OCI-LY3 (cell line): ENCODE measurements at regions not wholly inside any gene's neighbourhood (a gene's known extent, or its start where the extent isn't known, plus 50 kb on each side); places are given as distances from the start of the nearest gene placed in this dataset.

ENCODE experiments used
- H2AFZ ChIP-seq: fragments of 200-600, 300-600 bp; shearing (Covaris generic); 2 replicates; pipeline ENCODE4 v1.6.0; 2014; ENCODE audit warnings: antibody characterized with exemption, low read depth, low read length
- H3K27ac ChIP-seq: fragments of 200-600, 300-600 bp; sonication (generic); 2 replicates; pipeline ENCODE4 v1.5.1; 2014; ENCODE audit warnings: mild to moderate bottlenecking, low read length, moderate library complexity, mixed read lengths
- H3K27me3 ChIP-seq: fragments of 200-600, 300-600 bp; sonication (generic); 2 replicates; pipeline ENCODE4 v1.6.1; 2014; ENCODE audit warnings: low read depth, low read length, mixed read lengths
- H3K36me3 ChIP-seq: fragments of 200-600, 300-600 bp; sonication (generic); replicated peaks from 2 replicates; pipeline ENCODE3; 2014; ENCODE audit warnings: low read depth, low read length, mixed read lengths
- H3K4me1 ChIP-seq: fragments of 300-600, 200-600 bp; sonication (generic); 2 replicates; pipeline ENCODE4 v1.6.1; 2014; ENCODE audit warnings: low read length, mixed read lengths
- H3K4me2 ChIP-seq: fragments of 200-600, 300-600 bp; sonication (generic); 2 replicates; pipeline ENCODE4 v1.6.1; 2014; ENCODE audit warnings: low read length, mixed read lengths
- H3K4me3 ChIP-seq: fragments of 300-600, 200-600 bp; sonication (generic); 2 replicates; pipeline ENCODE4 v1.5.1; 2014; ENCODE audit warnings: antibody characterized with exemption, mild to moderate bottlenecking, low read length, moderate library complexity
- H3K79me2 ChIP-seq: fragments of 300-600, 200-600 bp; shearing (Covaris generic); 2 replicates; pipeline ENCODE4 v1.6.1; 2014; ENCODE audit warnings: mild to moderate bottlenecking, low read length, mixed read lengths
- H3K9ac ChIP-seq: fragments of 300-600, 200-600 bp; shearing (Covaris generic); 2 replicates; pipeline ENCODE4 v1.6.0; 2014; ENCODE audit warnings: mild to moderate bottlenecking, low read length, moderate library complexity
- H3K9me3 ChIP-seq: fragments of 200-600, 300-600 bp; shearing (Covaris generic); 2 replicates; pipeline ENCODE4 v1.6.1; 2014; ENCODE audit warnings: low read length, mixed read lengths; ENCODE audit not compliant: insufficient read depth
- H4K20me1 ChIP-seq: fragments of 200-600, 300-600 bp; sonication (generic); 2 replicates; pipeline ENCODE4 v1.6.1; 2016; ENCODE audit warnings: low read length, mixed read lengths; ENCODE audit not compliant: insufficient read depth
- EZH2phosphoT487 ChIP-seq: fragments of 200-600 bp; shearing (Covaris generic); IDR thresholded peaks from 2 replicates; pipeline ENCODE4 v1.6.1; 2018; ENCODE audit warnings: antibody characterized with exemption, mixed run types, low read depth
- TF ChIP-seq, protein P1 (sequence below): fragments of 200-600, 300-600 bp; sonication (generic); IDR thresholded peaks from 2 replicates; pipeline ENCODE4 v1.5.1; 2014; ENCODE audit warnings: antibody characterized with exemption, low read length, low read depth

DNA sequence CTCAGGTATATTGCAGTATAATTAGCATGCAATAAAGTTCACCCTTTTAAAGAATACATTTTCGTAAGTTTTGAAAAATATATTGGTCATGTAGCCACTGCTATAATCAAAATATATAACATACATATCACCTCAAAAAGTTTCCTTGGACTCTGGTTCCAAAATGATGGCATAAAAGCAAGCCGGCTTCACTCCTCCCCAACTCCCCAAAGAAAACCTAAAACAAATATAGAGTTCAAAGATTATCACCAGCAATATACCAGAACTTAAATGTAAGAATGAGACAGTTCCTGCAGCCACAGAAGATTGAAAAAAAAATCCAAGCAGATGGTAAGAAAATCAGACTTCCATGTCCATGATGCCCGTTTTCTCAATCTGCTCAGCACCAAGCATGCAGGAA is 104.3 kb downstream of the APIP start:
- H3K27me3 ChIP-seq = peaks cover 21% of the 10 kb centered on the region; the same call in 1 of the 2 replicates
- no peaks in the 10 kb centered on the region for H3K79me2 ChIP-seq
- H4K20me1 ChIP-seq = no peaks in the 10 kb centered on the region
- no peak overlapping the region for H3K9ac ChIP-seq
- H3K9me3 ChIP-seq = peaks cover 19% of the 10 kb centered on the region; the same call in 1 of the 2 replicates
- H3K4me1 ChIP-seq = no peaks in the 10 kb centered on the region
- H3K4me3 ChIP-seq = no peak overlapping the region
- H3K36me3 ChIP-seq = peaks cover 8% of the 10 kb centered on the region
- no peak overlapping the region for H3K4me2 ChIP-seq
- H3K27ac ChIP-seq = no peak overlapping the region
- no peak overlapping the region for H2AFZ ChIP-seq
- TF ChIP-seq EZH2phosphoT487 = no peak
- TF ChIP-seq, protein P1, sequence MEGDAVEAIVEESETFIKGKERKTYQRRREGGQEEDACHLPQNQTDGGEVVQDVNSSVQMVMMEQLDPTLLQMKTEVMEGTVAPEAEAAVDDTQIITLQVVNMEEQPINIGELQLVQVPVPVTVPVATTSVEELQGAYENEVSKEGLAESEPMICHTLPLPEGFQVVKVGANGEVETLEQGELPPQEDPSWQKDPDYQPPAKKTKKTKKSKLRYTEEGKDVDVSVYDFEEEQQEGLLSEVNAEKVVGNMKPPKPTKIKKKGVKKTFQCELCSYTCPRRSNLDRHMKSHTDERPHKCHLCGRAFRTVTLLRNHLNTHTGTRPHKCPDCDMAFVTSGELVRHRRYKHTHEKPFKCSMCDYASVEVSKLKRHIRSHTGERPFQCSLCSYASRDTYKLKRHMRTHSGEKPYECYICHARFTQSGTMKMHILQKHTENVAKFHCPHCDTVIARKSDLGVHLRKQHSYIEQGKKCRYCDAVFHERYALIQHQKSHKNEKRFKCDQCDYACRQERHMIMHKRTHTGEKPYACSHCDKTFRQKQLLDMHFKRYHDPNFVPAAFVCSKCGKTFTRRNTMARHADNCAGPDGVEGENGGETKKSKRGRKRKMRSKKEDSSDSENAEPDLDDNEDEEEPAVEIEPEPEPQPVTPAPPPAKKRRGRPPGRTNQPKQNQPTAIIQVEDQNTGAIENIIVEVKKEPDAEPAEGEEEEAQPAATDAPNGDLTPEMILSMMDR = no peak

DNA sequence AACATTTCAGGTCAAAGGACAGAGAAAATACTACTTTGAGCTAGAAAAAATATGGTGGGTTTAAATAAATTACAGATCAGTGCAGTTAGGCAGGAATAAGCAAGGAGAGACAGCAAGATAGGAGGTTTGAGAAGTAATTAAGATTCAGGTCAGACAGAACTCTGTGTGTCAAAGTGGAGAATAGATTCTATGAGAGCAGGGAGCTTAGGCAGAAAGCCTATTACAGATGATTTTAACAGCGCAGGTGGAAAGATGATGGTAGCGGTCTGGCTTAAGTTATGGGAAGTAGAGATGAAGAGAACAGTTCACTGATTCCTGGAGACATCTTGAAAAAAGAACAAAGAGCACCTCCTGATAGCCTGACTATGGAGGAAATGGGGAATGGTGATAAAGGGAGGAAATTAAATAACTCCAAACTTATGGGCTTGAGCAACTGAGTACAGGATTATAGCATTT is 106.0 kb downstream of the APIP start:
- H3K4me3 ChIP-seq = no peak overlapping the region
- H3K27ac ChIP-seq = no peak overlapping the region
- H3K79me2 ChIP-seq = no peaks in the 10 kb centered on the region
- H3K4me1 ChIP-seq = no peaks in the 10 kb centered on the region
- H3K9ac ChIP-seq = no peak overlapping the region
- H3K27me3 ChIP-seq = peaks cover 21% of the 10 kb centered on the region; the same call in 1 of the 2 replicates
- no peak overlapping the region for H2AFZ ChIP-seq
- no peak for TF ChIP-seq EZH2phosphoT487
- TF ChIP-seq, protein P1 = no peak
- H3K36me3 ChIP-seq = peaks cover 8% of the 10 kb centered on the region
- H3K9me3 ChIP-seq = peaks cover 19% of the 10 kb centered on the region; the same call in 1 of the 2 replicates
- H3K4me2 ChIP-seq = no peak overlapping the region
- no peaks in the 10 kb centered on the region for H4K20me1 ChIP-seq

DNA sequence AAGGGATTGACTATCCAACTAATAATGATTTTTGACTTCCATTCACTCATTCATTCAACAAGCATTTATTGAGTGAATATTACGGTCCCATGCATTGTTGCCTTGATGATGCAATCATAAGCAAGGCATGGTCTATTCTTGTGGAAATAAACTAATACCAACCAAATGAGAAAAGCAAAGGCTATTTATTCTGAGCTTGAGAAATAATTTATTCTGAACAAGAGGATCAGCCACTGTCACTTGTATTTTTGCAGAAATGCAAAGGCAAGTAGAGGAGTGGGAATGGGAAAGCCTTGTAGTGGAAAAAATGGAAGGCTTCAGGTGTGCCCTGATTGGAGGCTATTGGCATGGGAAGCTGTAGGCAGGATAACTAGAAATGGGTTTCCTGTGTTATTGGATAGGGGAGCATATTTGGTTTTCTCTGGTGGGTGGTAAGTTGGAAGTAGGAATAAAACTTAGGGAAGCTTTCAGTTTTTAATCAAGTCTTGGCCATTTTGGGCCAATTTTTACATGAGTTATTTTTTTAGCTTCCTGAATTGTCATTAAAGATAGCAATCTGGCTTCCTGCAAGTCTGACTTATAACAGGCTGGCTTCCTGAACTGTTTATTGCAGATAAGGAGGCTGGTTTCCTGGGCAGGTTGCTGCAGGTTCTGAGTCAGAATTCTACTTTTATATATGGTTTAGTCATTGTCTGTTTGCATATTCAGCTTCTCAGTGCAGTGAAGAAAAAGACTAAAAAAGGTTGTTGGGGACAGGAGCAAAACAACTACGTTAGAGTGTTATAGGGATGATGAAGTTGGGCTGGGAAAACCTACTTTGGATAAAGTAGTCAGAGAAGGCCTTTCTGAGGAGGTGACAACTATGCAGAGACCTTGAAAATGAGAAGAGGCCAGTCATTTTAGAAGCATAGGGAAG is 106.7 kb downstream of the APIP start:
- no peak overlapping the region for H3K4me2 ChIP-seq

DNA sequence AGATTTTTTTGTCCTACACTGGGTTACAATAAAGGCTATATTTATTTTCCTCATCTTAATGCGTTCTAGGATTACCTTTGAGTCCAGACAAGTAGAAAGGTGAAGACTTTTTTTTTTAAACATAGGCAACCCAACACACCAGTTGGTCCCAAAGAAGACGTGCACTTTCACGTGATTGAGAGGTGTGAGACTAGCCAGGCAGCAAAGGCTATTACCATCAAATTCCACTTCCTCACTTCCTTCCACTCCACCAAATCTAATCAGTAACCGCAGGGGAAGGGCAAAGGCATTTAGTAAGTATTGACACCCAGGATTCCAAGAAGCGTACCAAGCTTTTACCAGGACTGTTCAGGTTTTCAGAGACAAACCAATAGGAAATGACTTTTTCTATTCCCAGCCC is 109.3 kb downstream of the APIP start:
- H3K27ac ChIP-seq = no peak overlapping the region
- peaks cover 23% of the 10 kb centered on the region for H3K27me3 ChIP-seq
- no peak overlapping the region for H3K4me2 ChIP-seq
- no peaks in the 10 kb centered on the region for H3K36me3 ChIP-seq
- no peaks in the 10 kb centered on the region for H4K20me1 ChIP-seq
- no peak for TF ChIP-seq EZH2phosphoT487
- TF ChIP-seq, protein P1 = no peak
- no peak overlapping the region for H2AFZ ChIP-seq
- H3K9me3 ChIP-seq = peaks cover under 1% of the 10 kb centered on the region; the same call in 1 of the 2 replicates
- H3K79me2 ChIP-seq = no peaks in the 10 kb centered on the region
- no peaks in the 10 kb centered on the region for H3K4me1 ChIP-seq
- no peak overlapping the region for H3K4me3 ChIP-seq
- no peak overlapping the region for H3K9ac ChIP-seq

More for the DNA sequence above, 106.7 kb downstream of the APIP start:
- Histone ChIP-seq H3K4me3 (no peak overlapping the region), H4K20me1 (no peaks in the 10 kb centered on the region), H3K9me3 (peaks cover 19% of the 10 kb centered on the region; the same call in 1 of the 2 replicates), H3K27me3 (peaks cover 23% of the 10 kb centered on the region), H3K4me1 (no peaks in the 10 kb centered on the region), H3K79me2 (no peaks in the 10 kb centered on the region), H3K36me3 (peaks cover 8% of the 10 kb centered on the region), H2AFZ (no peak overlapping the region), H3K27ac (no peak overlapping the region), H3K9ac (no peak overlapping the region)
- no peak for TF ChIP-seq EZH2phosphoT487
- TF ChIP-seq, protein P1 = no peak
